ENCODE measurements at regions not wholly inside any gene's neighbourhood (a gene's known extent, or its start where the extent isn't known, plus 50 kb on each side); places are given as distances from the start of the nearest gene placed in this dataset.

DNA sequence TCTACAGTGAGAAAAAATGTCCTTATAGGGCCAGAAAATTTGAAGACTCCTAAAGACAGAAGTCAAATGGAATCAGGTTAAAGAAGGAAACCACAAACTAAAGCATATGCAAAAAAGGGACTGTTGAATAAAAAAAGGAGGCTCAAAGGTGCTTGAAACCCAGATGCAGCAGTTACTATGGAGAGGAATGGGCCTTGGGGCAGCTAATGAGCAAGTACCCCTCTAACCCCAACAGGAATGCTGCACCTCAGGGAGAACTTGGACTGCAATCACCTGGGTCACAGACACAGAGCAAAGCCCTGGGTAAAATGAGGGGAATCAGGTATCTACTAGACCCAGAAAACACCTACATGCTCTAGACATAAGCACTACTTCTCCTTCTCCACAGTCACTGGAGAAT is 313.9 kb downstream of the UBE3D start:
- TF ChIP-seq POLR2A (IDR thresholded peaks at IDR 0.05): no peak
- TF ChIP-seq, protein P1, sequence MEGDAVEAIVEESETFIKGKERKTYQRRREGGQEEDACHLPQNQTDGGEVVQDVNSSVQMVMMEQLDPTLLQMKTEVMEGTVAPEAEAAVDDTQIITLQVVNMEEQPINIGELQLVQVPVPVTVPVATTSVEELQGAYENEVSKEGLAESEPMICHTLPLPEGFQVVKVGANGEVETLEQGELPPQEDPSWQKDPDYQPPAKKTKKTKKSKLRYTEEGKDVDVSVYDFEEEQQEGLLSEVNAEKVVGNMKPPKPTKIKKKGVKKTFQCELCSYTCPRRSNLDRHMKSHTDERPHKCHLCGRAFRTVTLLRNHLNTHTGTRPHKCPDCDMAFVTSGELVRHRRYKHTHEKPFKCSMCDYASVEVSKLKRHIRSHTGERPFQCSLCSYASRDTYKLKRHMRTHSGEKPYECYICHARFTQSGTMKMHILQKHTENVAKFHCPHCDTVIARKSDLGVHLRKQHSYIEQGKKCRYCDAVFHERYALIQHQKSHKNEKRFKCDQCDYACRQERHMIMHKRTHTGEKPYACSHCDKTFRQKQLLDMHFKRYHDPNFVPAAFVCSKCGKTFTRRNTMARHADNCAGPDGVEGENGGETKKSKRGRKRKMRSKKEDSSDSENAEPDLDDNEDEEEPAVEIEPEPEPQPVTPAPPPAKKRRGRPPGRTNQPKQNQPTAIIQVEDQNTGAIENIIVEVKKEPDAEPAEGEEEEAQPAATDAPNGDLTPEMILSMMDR (IDR thresholded peaks at IDR 0.05): no peak
